Erythroblast (primary cell): ENCODE measurements at regions not wholly inside any gene's neighbourhood (a gene's known extent, or its start where the extent isn't known, plus 50 kb on each side); places are given as distances from the start of the nearest gene placed in this dataset.

Experiments
- GATA1 ChIP-seq: IDR thresholded peaks from 2 replicates; pipeline ENCODE4 v1.6.1; 2011; ENCODE audit warnings: low read depth, mild to moderate bottlenecking, control low read depth, low read length, moderate library complexity
- POLR2A ChIP-seq: IDR thresholded peaks from 2 replicates; pipeline ENCODE4 v1.6.1; 2011; ENCODE audit warnings: mild to moderate bottlenecking, low read length

GRCh38 chr3:5899014-5899761 lies 711.7 kb downstream of the EDEM1 start:
- TF ChIP-seq POLR2A (no peak), GATA1 (no peak)
